Liver (tissue), 8 donors: ENCODE measurements at regions not wholly inside any gene's neighbourhood (a gene's known extent, or its start where the extent isn't known, plus 50 kb on each side); places are given as distances from the start of the nearest gene placed in this dataset.

Experiments used
- DNase-seq: peaks from one replicate; pipeline ENCODE4 v3.0.0-alpha.2; 2017; ENCODE audit warnings: low spot score
- H3K27ac ChIP-seq, 2 donors: one replicate each; pipeline ENCODE4 v1.7.0; 2013; ENCODE audit warnings: inconsistent platforms in 2 of 2, low read length in 2 of 2, control low read depth in 1 of 2, low read depth in 1 of 2, mild to moderate bottlenecking in 1 of 2
- H3K27me3 ChIP-seq, 4 donors: one replicate each; pipeline versions ENCODE4 v1.6.1 to v1.7.0; 2013; ENCODE audit warnings: low read length in 3 of 4, inconsistent platforms in 1 of 4, mild to moderate bottlenecking in 1 of 4, moderate library complexity in 1 of 4; ENCODE audit not compliant: control insufficient read depth in 4 of 4, insufficient read depth in 4 of 4
- H3K36me3 ChIP-seq, 4 donors: one replicate each; pipeline versions ENCODE4 v1.6.1 to v1.7.0; 2013; ENCODE audit warnings: low read length in 3 of 4, mild to moderate bottlenecking in 3 of 4, low read depth in 1 of 4, moderate library complexity in 1 of 4; ENCODE audit not compliant: control insufficient read depth in 4 of 4, insufficient read depth in 3 of 4
- H3K4me1 ChIP-seq, 4 donors: one replicate each; pipeline versions ENCODE4 v1.6.1 to v1.7.0; 2013; ENCODE audit warnings: low read length in 3 of 4, mild to moderate bottlenecking in 3 of 4, moderate library complexity in 1 of 4; ENCODE audit not compliant: control insufficient read depth in 4 of 4, insufficient read depth in 4 of 4
- H3K4me3 ChIP-seq, 3 donors: one replicate each; pipeline versions ENCODE4 v1.6.1 to v1.7.0; 2013; ENCODE audit warnings: low read length in 3 of 3, control low read depth in 1 of 3, low read depth in 1 of 3, mild to moderate bottlenecking in 1 of 3
- H3K9ac ChIP-seq, 2 donors: one replicate each; pipeline ENCODE4 v1.7.0; 2013; ENCODE audit warnings: low read length in 2 of 2, mild to moderate bottlenecking in 2 of 2, moderate library complexity in 2 of 2, control low read depth in 1 of 2, low read depth in 1 of 2
- H3K9me3 ChIP-seq, 4 donors: one replicate each; pipeline versions ENCODE4 v1.6.1 to v1.7.0; 2013; ENCODE audit warnings: low read length in 3 of 4; ENCODE audit not compliant: control insufficient read depth in 4 of 4
- EGR1 ChIP-seq, 2 donors: IDR thresholded peaks; 2 replicates each; pipeline ENCODE4 v1.6.1; 2016 to 2018; ENCODE audit warnings: antibody characterized with exemption in 2 of 2, low read depth in 2 of 2
- FOXA1 ChIP-seq: IDR thresholded peaks from 2 replicates; pipeline ENCODE4 v1.6.1; 2016; ENCODE audit warnings: antibody characterized with exemption
- FOXA2 ChIP-seq: IDR thresholded peaks from 2 replicates; pipeline ENCODE4 v1.6.1; 2016; ENCODE audit warnings: antibody characterized with exemption
- HNF4G ChIP-seq: IDR thresholded peaks from 2 replicates; pipeline ENCODE4 v1.6.1; 2016; ENCODE audit warnings: antibody characterized with exemption
- JUND ChIP-seq, 2 donors: IDR thresholded peaks; 2 replicates each; pipeline ENCODE4 v1.6.1; 2016; ENCODE audit warnings: antibody characterized with exemption in 2 of 2
- NR2F2 ChIP-seq: IDR thresholded peaks from 2 replicates; pipeline ENCODE4 v1.6.1; 2016; ENCODE audit warnings: antibody characterized with exemption
- RXRA ChIP-seq, 2 donors: IDR thresholded peaks; 2 replicates each; pipeline ENCODE4 v1.6.1; 2017 to 2018; ENCODE audit warnings: antibody characterized with exemption in 2 of 2, mild to moderate bottlenecking in 1 of 2
- TAF1 ChIP-seq: conservative IDR thresholded peaks from 2 replicates; pipeline ENCODE4 v1.6.1; 2016; ENCODE audit warnings: antibody characterized with exemption, mild to moderate bottlenecking
- YY1 ChIP-seq: IDR thresholded peaks from 2 replicates; pipeline ENCODE4 v1.6.1; 2016; ENCODE audit warnings: antibody characterized with exemption, mild to moderate bottlenecking
- whole genome bisulfite sequencing: extraction: QIAGEN DNeasy Blood & Tissue Kit; methylation state at CpG from one replicate; pipeline ENCODE4 v1.1.7; 2013; 5-methylcytosine and 5-hydroxymethylcytosine counted together
- TF ChIP-seq, protein P1 (sequence below): IDR thresholded peaks from 2 replicates; pipeline ENCODE4 v1.6.1; 2016; ENCODE audit warnings: antibody characterized with exemption
- TF ChIP-seq, protein P2 (sequence below): fragments of 150-350 bp; IDR thresholded peaks from 2 replicates; pipeline ENCODE4 v1.5.1; 2017; ENCODE audit warnings: improper control_type of control experiment, low read depth, low read length; ENCODE audit not compliant: missing input control
- TF ChIP-seq, protein P3 (sequence below): IDR thresholded peaks from 2 replicates; pipeline ENCODE4 v1.6.1; 2016; ENCODE audit warnings: antibody characterized with exemption
- TF ChIP-seq, protein P4 (sequence below): IDR thresholded peaks from 2 replicates; pipeline ENCODE4 v1.6.1; 2016; ENCODE audit warnings: antibody characterized with exemption, mild to moderate bottlenecking
- donor health status: healthy.
- donor health status: healthy.
- donor health status: healthy.
- donor health status: healthy.
- donor health status: healthy.

DNA sequence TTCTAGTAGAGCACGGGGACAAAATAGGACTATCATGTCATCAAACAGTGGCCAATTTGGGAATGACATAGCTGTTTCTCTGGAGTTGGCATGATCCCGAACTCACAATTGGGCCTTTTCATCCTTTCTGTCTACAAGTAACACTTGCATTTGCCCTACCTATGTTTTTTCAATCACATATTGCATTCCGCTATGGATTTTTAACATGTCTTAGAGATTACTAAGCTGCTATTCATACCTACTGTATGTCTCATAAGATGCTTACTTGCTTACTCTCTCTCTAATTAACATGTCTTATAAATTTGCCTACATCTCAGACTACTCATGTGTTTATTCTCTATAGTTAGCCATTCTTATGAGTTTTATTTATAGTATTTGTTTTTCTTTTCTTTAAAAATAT is 341.2 kb upstream of the CTNND2 start:
- Histone ChIP-seq H3K27ac (no peak overlapping the region), H3K9me3 (no peaks in the 10 kb centered on the region), H3K4me1 (no peaks in the 10 kb centered on the region), H3K36me3 (no peaks in the 10 kb centered on the region), H3K4me3 (no peak overlapping the region), H3K9ac (no peak overlapping the region), H3K27me3 (no peaks in the 10 kb centered on the region)
- TF ChIP-seq TAF1 (no peak), NR2F2 (no peak), HNF4G (no peak), FOXA2 (no peak), RXRA (IDR thresholded peaks at IDR 0.05) (no peak)
- DNase-seq: no peak
- WGBS: 84% methylated on average over 3 of the region's 3 CpGs

DNA sequence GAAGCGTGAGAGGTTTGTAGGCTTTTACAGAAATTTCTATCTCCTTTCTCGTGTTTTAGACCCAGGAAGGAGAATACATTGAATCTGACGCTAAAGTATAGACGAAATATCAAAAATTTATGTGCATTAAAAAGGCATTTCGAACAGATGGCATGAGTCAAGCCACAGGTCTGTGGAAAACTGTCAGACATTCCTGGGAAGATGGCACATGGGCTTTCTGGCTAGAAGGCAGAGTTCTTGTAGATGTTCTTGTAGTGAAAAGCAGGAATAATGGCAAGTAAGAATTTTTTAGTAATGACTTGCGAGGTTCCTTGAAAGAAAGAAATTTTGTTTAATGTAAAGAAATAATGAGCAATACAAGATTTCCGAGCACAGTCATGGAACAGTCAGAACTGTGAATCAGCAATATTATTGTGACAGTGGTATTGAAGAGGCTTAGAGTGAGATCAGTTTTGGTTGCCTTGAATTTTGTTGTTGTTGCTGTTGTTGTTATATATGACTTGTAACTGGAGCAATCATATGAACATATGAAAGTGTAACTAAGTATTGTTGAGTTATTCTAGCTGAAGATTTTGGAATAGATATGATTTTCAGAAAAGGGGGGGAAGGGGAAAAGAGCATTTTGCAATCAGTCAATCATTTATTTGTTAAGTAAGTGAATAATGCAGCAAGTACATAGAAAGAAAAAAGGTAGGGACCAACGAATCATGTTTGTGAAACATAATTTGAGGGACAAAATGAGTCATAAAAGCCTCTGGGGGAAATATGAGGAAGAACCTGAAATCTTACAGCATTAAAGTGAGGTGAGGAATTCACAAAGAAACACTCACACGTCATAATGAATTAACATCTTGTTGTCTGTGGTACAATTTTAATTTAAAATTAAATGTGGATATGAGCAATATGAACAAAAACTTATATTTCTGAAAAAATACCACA is 339.0 kb upstream of the CTNND2 start:
- DNase-seq: no peak
- WGBS: 70% methylated on average over 9 of the region's 9 CpGs
- Histone ChIP-seq H3K36me3 (no peaks in the 10 kb centered on the region), H3K9ac (no peak overlapping the region), H3K27me3 (no peaks in the 10 kb centered on the region), H3K9me3 (no peaks in the 10 kb centered on the region), H3K4me1 (no peaks in the 10 kb centered on the region), H3K4me3 (no peak overlapping the region), H3K27ac (no peak overlapping the region)
- TF ChIP-seq, protein P1, sequence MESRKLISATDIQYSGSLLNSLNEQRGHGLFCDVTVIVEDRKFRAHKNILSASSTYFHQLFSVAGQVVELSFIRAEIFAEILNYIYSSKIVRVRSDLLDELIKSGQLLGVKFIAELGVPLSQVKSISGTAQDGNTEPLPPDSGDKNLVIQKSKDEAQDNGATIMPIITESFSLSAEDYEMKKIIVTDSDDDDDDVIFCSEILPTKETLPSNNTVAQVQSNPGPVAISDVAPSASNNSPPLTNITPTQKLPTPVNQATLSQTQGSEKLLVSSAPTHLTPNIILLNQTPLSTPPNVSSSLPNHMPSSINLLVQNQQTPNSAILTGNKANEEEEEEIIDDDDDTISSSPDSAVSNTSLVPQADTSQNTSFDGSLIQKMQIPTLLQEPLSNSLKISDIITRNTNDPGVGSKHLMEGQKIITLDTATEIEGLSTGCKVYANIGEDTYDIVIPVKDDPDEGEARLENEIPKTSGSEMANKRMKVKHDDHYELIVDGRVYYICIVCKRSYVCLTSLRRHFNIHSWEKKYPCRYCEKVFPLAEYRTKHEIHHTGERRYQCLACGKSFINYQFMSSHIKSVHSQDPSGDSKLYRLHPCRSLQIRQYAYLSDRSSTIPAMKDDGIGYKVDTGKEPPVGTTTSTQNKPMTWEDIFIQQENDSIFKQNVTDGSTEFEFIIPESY: no peak
- no peak for TF ChIP-seq EGR1 (IDR thresholded peaks at IDR 0.05; ENCODE audit: low read depth in 2 of 2)
- TF ChIP-seq, protein P2, sequence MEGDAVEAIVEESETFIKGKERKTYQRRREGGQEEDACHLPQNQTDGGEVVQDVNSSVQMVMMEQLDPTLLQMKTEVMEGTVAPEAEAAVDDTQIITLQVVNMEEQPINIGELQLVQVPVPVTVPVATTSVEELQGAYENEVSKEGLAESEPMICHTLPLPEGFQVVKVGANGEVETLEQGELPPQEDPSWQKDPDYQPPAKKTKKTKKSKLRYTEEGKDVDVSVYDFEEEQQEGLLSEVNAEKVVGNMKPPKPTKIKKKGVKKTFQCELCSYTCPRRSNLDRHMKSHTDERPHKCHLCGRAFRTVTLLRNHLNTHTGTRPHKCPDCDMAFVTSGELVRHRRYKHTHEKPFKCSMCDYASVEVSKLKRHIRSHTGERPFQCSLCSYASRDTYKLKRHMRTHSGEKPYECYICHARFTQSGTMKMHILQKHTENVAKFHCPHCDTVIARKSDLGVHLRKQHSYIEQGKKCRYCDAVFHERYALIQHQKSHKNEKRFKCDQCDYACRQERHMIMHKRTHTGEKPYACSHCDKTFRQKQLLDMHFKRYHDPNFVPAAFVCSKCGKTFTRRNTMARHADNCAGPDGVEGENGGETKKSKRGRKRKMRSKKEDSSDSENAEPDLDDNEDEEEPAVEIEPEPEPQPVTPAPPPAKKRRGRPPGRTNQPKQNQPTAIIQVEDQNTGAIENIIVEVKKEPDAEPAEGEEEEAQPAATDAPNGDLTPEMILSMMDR: no peak
- no peak for TF ChIP-seq JUND (IDR thresholded peaks at IDR 0.05)
- TF ChIP-seq RXRA (IDR thresholded peaks at IDR 0.05): no peak
- TF ChIP-seq, protein P3, sequence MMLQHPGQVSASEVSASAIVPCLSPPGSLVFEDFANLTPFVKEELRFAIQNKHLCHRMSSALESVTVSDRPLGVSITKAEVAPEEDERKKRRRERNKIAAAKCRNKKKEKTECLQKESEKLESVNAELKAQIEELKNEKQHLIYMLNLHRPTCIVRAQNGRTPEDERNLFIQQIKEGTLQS: no peak
- TF ChIP-seq FOXA1: no peak

DNA sequence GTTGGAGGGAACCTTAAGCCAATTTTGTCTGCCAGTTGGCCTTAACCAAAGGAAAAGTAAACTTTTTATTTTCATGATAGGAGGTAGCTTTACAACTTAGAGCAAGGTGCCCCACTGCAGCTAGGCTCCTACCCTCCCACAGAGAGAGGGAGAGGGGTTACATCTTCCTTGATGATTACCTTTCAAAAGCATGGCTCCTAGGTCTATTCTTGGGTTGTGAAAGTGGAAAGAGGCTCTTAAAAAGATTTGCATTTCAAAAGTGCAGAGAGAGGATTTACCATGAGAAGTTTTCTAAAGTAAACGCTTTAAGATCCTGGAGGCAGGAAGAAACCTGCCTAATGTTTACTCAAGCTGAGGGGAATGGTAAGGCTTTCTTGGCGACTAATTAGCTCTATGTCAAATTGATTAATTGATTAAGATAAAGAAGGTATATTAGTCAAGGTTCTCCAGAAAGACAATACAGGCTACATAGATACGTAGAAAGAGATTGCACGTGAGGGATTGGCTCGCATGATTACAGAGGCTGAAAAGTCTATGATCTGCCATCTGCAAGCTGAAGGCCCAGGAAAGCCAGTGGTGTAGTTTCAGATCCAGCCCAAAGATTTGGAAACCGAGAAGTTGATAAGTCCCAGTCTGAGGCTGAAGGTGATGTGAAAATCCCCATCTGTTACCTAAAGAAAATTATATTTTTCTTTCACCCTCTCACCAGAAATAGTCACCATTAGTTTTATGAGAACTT is 333.8 kb upstream of the CTNND2 start:
- H3K9me3 ChIP-seq: no peaks in the 10 kb centered on the region
- no peaks in the 10 kb centered on the region for H3K36me3 ChIP-seq
- H3K27me3 ChIP-seq: no peaks in the 10 kb centered on the region
- H3K9ac ChIP-seq: no peak overlapping the region
- no peak overlapping the region for H3K4me3 ChIP-seq
- DNase-seq: no peak
- no peaks in the 10 kb centered on the region for H3K4me1 ChIP-seq
- WGBS: 27% methylated on average over 6 of the region's 6 CpGs
- no peak overlapping the region for H3K27ac ChIP-seq
- TF ChIP-seq YY1 (no peak), FOXA1 (no peak), TAF1 (no peak), HNF4G (no peak), JUND (IDR thresholded peaks at IDR 0.05) (no peak), FOXA2 (no peak), RXRA (IDR thresholded peaks at IDR 0.05) (no peak)
- TF ChIP-seq, protein P4, sequence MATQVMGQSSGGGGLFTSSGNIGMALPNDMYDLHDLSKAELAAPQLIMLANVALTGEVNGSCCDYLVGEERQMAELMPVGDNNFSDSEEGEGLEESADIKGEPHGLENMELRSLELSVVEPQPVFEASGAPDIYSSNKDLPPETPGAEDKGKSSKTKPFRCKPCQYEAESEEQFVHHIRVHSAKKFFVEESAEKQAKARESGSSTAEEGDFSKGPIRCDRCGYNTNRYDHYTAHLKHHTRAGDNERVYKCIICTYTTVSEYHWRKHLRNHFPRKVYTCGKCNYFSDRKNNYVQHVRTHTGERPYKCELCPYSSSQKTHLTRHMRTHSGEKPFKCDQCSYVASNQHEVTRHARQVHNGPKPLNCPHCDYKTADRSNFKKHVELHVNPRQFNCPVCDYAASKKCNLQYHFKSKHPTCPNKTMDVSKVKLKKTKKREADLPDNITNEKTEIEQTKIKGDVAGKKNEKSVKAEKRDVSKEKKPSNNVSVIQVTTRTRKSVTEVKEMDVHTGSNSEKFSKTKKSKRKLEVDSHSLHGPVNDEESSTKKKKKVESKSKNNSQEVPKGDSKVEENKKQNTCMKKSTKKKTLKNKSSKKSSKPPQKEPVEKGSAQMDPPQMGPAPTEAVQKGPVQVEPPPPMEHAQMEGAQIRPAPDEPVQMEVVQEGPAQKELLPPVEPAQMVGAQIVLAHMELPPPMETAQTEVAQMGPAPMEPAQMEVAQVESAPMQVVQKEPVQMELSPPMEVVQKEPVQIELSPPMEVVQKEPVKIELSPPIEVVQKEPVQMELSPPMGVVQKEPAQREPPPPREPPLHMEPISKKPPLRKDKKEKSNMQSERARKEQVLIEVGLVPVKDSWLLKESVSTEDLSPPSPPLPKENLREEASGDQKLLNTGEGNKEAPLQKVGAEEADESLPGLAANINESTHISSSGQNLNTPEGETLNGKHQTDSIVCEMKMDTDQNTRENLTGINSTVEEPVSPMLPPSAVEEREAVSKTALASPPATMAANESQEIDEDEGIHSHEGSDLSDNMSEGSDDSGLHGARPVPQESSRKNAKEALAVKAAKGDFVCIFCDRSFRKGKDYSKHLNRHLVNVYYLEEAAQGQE: no peak
- TF ChIP-seq, protein P2: no peak
- TF ChIP-seq, protein P3: no peak
